HEK293 (cell line): ENCODE measurements at regions not wholly inside any gene's neighbourhood (a gene's known extent, or its start where the extent isn't known, plus 50 kb on each side); places are given as distances from the start of the nearest gene placed in this dataset.

Source experiments
- BCL11A ChIP-seq: fragments of 450-650 bp; formaldehyde crosslinking; IDR thresholded peaks from 2 replicates; pipeline ENCODE4 v1.5.1; 2016; ENCODE audit warnings: low read depth, missing biosample characterization, missing genetic modification characterization
- GLI4 ChIP-seq: fragments of 450-650 bp; formaldehyde crosslinking; IDR thresholded peaks from 2 replicates; pipeline ENCODE4 v1.5.1; 2016; ENCODE audit warnings: missing biosample characterization, missing genetic modification characterization
- ZNF146 ChIP-seq: fragments of 450-650 bp; formaldehyde crosslinking; IDR thresholded peaks from 2 replicates; pipeline ENCODE4 v1.5.1; 2016; ENCODE audit warnings: missing biosample characterization, missing genetic modification characterization
- ZNF324 ChIP-seq: fragments of 450-650 bp; formaldehyde crosslinking; IDR thresholded peaks from 2 replicates; pipeline ENCODE4 v1.5.1; 2016; ENCODE audit warnings: missing biosample characterization, missing genetic modification characterization
- ZNF558 ChIP-seq: fragments of 450-650 bp; formaldehyde crosslinking; IDR thresholded peaks from 2 replicates; pipeline ENCODE4 v1.5.1; 2016; ENCODE audit warnings: missing biosample characterization, missing genetic modification characterization
- ZNF596 ChIP-seq: fragments of 450-650 bp; IDR thresholded peaks from 2 replicates; pipeline ENCODE4 v1.5.0; 2018; ENCODE audit warnings: missing biosample characterization, mild to moderate bottlenecking, missing genetic modification characterization, moderate library complexity
- ZNF658 ChIP-seq: fragments of 450-650 bp; formaldehyde crosslinking; IDR thresholded peaks from 2 replicates; pipeline ENCODE4; 2016; ENCODE audit warnings: missing biosample characterization, missing genetic modification characterization
- TF ChIP-seq, protein P1 (sequence below): fragments of 450-650 bp; formaldehyde crosslinking; IDR thresholded peaks from 2 replicates; pipeline ENCODE4 v1.5.1; 2016; ENCODE audit warnings: missing biosample characterization, missing genetic modification characterization
- TF ChIP-seq, protein P2 (sequence below): fragments of 450-650 bp; formaldehyde crosslinking; IDR thresholded peaks from 2 replicates; pipeline ENCODE4 v1.5.1; 2016; ENCODE audit warnings: missing biosample characterization, missing genetic modification characterization, low read depth

DNA sequence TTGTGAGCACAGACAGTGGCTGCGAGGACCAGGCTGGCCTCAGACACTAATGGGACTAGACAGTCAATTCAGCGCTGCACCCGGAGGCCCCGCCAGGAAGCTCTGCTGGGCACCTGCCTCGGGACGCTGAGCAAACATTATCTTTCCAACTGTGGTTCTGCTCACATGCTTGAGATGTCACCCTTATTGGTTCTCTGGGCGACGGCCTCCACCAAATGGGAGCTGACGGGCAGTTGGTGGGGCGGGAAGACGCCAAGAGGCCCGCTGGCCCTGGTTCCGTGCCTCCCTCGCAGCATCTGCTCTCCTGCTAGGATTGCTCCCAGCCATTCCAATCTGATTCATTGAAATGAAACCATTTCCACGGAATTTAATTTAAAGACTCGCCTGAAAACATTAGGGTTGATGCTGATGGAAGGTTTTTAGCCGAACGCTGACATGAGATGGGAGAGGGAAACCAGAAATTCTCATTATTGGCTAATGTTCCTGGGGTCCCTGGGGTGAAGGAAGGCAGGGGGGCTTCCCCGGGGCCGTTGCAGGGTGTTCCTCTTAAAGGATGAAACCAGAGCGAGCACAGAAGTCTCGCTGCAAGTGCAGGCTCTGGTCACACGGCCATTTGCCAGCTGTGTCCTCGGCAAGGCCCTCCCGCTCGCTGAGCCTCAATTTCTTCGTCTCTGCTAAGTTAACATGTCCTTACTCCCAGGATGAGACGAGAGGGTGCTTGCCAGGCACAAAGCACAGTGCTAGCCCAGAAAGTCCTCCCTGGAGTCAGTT lies 512.2 kb downstream of the NPHP4 start:
- TF ChIP-seq, protein P1, sequence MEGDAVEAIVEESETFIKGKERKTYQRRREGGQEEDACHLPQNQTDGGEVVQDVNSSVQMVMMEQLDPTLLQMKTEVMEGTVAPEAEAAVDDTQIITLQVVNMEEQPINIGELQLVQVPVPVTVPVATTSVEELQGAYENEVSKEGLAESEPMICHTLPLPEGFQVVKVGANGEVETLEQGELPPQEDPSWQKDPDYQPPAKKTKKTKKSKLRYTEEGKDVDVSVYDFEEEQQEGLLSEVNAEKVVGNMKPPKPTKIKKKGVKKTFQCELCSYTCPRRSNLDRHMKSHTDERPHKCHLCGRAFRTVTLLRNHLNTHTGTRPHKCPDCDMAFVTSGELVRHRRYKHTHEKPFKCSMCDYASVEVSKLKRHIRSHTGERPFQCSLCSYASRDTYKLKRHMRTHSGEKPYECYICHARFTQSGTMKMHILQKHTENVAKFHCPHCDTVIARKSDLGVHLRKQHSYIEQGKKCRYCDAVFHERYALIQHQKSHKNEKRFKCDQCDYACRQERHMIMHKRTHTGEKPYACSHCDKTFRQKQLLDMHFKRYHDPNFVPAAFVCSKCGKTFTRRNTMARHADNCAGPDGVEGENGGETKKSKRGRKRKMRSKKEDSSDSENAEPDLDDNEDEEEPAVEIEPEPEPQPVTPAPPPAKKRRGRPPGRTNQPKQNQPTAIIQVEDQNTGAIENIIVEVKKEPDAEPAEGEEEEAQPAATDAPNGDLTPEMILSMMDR (tag by site-specific recombination), result no peak
- TF ChIP-seq ZNF596 (tag by site-specific recombination) (no peak), BCL11A (tag by site-specific recombination) (no peak), ZNF146 (no peak), ZNF558 (no peak), ZNF658 (tag by site-specific recombination) (no peak), GLI4 (no peak), ZNF324 (tag by site-specific recombination) (no peak)
- TF ChIP-seq, protein P2, sequence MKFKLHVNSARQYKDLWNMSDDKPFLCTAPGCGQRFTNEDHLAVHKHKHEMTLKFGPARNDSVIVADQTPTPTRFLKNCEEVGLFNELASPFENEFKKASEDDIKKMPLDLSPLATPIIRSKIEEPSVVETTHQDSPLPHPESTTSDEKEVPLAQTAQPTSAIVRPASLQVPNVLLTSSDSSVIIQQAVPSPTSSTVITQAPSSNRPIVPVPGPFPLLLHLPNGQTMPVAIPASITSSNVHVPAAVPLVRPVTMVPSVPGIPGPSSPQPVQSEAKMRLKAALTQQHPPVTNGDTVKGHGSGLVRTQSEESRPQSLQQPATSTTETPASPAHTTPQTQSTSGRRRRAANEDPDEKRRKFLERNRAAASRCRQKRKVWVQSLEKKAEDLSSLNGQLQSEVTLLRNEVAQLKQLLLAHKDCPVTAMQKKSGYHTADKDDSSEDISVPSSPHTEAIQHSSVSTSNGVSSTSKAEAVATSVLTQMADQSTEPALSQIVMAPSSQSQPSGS (tag by site-specific recombination), result no peak
